ENCODE measurements at regions not wholly inside any gene's neighbourhood (a gene's known extent, or its start where the extent isn't known, plus 50 kb on each side); places are given as distances from the start of the nearest gene placed in this dataset.

DNA sequence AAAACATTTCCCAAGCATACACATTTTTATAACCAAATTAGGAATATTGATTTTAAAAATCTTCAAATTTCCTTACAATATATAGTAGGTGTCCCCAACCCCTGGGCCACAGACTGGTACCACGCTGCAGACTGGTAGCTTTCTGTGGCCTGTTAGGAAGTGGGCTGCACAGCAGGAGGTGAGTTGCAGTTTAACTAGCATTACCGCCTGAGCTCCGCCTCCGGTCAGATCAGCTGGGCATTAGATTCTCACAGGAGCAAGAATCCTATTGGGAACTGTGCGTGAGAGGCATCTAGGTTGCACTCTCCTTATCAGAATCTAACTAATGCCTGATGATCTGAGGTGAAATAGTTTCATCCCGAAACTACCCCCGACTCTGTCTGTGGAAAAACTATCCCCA lies 62.1 kb downstream of the ZWINT start:
- intact Hi-C loops (cut with DNase I) = no loop called here
- Histone ChIP-seq H3K36me3 (no peaks in the 10 kb centered on the region), H3K4me3 (no peak overlapping the region), H3K27me3 (no peaks in the 10 kb centered on the region), H3K9me3 (no peaks in the 10 kb centered on the region), H3K4me1 (ENCODE audit: insufficient read depth) (no peaks in the 10 kb centered on the region), H3K27ac (no peak overlapping the region)
- DNase-seq = no peak
- WGBS, 3 donors = 86 to 89% (median 88%) methylated on average over 7 of the region's 7 CpGs
- TF ChIP-seq POLR2A (IDR thresholded peaks at IDR 0.05) = no peak
- TF ChIP-seq, protein P1, sequence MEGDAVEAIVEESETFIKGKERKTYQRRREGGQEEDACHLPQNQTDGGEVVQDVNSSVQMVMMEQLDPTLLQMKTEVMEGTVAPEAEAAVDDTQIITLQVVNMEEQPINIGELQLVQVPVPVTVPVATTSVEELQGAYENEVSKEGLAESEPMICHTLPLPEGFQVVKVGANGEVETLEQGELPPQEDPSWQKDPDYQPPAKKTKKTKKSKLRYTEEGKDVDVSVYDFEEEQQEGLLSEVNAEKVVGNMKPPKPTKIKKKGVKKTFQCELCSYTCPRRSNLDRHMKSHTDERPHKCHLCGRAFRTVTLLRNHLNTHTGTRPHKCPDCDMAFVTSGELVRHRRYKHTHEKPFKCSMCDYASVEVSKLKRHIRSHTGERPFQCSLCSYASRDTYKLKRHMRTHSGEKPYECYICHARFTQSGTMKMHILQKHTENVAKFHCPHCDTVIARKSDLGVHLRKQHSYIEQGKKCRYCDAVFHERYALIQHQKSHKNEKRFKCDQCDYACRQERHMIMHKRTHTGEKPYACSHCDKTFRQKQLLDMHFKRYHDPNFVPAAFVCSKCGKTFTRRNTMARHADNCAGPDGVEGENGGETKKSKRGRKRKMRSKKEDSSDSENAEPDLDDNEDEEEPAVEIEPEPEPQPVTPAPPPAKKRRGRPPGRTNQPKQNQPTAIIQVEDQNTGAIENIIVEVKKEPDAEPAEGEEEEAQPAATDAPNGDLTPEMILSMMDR (IDR thresholded peaks at IDR 0.05) = no peak
- TF ChIP-seq EP300 (IDR thresholded peaks at IDR 0.05) = no peak

DNA sequence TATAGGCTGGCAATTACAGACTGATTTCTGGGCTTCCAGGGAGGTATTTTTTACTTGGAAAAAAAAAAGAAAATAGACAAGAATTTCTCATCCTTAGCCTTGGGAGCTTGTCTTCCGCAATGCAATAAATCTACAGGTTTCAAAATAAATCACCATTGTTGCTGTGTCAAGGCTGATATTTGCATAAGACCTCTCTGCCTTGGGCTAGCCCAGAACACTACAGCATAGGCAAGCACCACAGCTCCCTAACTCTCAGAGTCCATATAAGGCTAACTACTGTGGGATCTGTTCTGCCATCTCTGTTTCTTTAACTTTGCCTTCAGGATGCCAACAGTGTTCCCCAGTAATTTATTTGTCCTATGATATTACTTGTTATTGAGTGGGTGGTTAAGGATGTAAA lies 64.4 kb downstream of the ZWINT start:
- no peaks in the 10 kb centered on the region for H3K9me3 ChIP-seq
- no peak for DNase-seq
- no peaks in the 10 kb centered on the region for H3K36me3 ChIP-seq
- WGBS, 3 donors = 83 to 96% (median 93%) methylated on average over 1 of the region's 1 CpG
- no peak overlapping the region for H3K4me3 ChIP-seq
- no peaks in the 10 kb centered on the region for H3K27me3 ChIP-seq
- no peaks in the 10 kb centered on the region for H3K4me1 ChIP-seq (ENCODE audit: insufficient read depth)
- no peak overlapping the region for H3K27ac ChIP-seq
- intact Hi-C loops (cut with DNase I) = no loop called here
- TF ChIP-seq POLR2A (IDR thresholded peaks at IDR 0.05) (no peak), EP300 (IDR thresholded peaks at IDR 0.05) (no peak)
- TF ChIP-seq, protein P1 (IDR thresholded peaks at IDR 0.05) = no peak

DNA sequence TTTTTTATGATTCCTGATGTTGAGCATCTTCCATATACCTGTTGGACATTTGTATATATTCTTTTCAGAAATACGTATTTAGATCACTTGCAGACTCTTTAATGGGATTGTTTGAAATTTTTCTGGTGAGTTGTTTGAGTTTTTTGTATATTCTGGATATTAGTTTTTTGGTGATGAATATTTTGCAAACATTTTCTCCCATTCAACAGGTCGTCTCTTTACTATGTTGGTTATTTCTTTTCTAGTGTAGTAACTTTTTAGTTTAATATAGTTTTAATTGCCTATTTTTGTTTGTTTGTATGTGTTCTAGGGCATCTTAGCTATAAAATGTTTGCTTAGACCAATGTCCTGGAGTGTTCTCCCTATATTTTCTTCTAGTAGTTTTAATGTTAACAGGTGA lies 72.7 kb downstream of the ZWINT start:
- Histone ChIP-seq H3K27me3 (no peaks in the 10 kb centered on the region), H3K9me3 (no peaks in the 10 kb centered on the region), H3K36me3 (no peaks in the 10 kb centered on the region), H3K4me3 (no peak overlapping the region), H3K27ac (no peak overlapping the region), H3K4me1 (ENCODE audit: insufficient read depth) (no peaks in the 10 kb centered on the region)
- intact Hi-C loops (cut with DNase I) = no loop called here
- WGBS, 3 donors = 60 to 73% (median 70%) methylated on average over 2 of the region's 2 CpGs
- TF ChIP-seq POLR2A (IDR thresholded peaks at IDR 0.05) (no peak), EP300 (IDR thresholded peaks at IDR 0.05) (no peak)
- TF ChIP-seq, protein P1 (IDR thresholded peaks at IDR 0.05) = no peak
- DNase-seq = no peak

DNA sequence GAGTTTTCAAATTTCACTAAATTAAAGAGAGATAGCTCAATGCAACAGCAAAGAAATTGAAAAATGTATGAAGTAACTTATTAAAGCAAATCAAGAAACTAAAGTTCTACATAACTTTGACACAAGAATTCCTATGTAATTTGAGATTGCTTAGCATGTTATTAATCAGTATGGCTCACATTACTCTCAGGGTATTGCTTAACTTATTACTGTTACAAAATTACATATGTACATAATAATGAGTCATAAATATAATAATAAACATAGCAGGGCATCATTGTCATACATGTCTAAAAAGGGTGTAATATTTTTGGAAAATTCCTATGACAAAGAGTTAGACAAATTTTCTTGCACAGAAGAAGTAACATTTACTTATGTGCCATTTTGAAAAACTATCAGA lies 75.0 kb downstream of the ZWINT start:
- TF ChIP-seq EP300 (IDR thresholded peaks at IDR 0.05) = no peak
- TF ChIP-seq POLR2A (IDR thresholded peaks at IDR 0.05) = no peak
- TF ChIP-seq, protein P1 (IDR thresholded peaks at IDR 0.05) = no peak
- Histone ChIP-seq H3K4me1 (ENCODE audit: insufficient read depth) (no peaks in the 10 kb centered on the region), H3K9me3 (no peaks in the 10 kb centered on the region), H3K4me3 (no peak overlapping the region), H3K27ac (no peak overlapping the region), H3K27me3 (no peaks in the 10 kb centered on the region), H3K36me3 (no peaks in the 10 kb centered on the region)
- intact Hi-C loops (cut with DNase I) = no loop called here
- DNase-seq = no peak

DNA sequence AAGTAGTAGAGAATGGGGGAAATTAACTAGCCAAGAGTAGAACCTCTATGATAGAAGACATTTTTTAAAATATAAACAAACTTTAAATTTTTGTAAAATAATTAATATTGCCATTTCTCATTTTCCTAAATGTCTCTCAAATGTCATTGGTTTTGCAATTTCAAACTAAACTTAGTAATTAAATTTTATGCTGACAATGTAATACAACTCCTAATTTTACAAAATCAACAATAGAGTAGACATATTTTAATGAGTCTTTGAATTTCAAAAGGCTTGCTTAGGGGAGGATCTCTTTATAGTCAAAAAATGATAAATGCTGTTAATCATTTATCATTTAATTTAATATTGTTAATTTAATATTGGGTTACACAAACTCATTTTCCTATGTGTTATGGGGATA lies 81.8 kb downstream of the ZWINT start:
- H3K4me1 ChIP-seq (ENCODE audit: insufficient read depth) = no peaks in the 10 kb centered on the region
- H3K27me3 ChIP-seq = no peaks in the 10 kb centered on the region
- no peak overlapping the region for H3K4me3 ChIP-seq
- no peak for TF ChIP-seq POLR2A (IDR thresholded peaks at IDR 0.05)
- TF ChIP-seq, protein P1 (IDR thresholded peaks at IDR 0.05) = no peak
- TF ChIP-seq EP300 (IDR thresholded peaks at IDR 0.05) = no peak
- H3K36me3 ChIP-seq = no peaks in the 10 kb centered on the region
- no peak overlapping the region for H3K27ac ChIP-seq
- DNase-seq = no peak
- intact Hi-C loops (cut with DNase I) = no loop called here
- no peaks in the 10 kb centered on the region for H3K9me3 ChIP-seq

Measured in ovary (tissue), 7 donors.